CD4-positive, alpha-beta T cell (primary cell): ENCODE measurements at regions not wholly inside any gene's neighbourhood (a gene's known extent, or its start where the extent isn't known, plus 50 kb on each side); places are given as distances from the start of the nearest gene placed in this dataset.

Experiments used
- ATAC-seq: fragments of 200-7000 bp; cut with Tn5 transposase; one replicate; pipeline ENCODE4 v1.10.0; 2022; ENCODE audit warnings: mild to moderate bottlenecking; ENCODE audit not compliant: poor library complexity
- CTCF ChIA-PET: fragments of 350-600 bp; sonication (Branson Sonifier 250); formaldehyde crosslinking; loops from one replicate; lab custom pipeline; 2021; ENCODE audit warnings: antibody characterized with exemption, inconsistent platforms; lab: Charles Lee
- POLR2A ChIA-PET: fragments of 350-600 bp; sonication (Branson Sonifier 250); formaldehyde crosslinking; loops from one replicate; lab custom pipeline; 2021; ENCODE audit warnings: antibody characterized with exemption, inconsistent platforms; lab: Charles Lee
- DNase-seq, 14 experiments: peaks; one replicate each; pipeline ENCODE4 v3.0.0-alpha.2; 2013 to 2020; ENCODE audit warnings: mixed read lengths in 2 of 14
- H3K27ac ChIP-seq, 2 donors: one replicate each; pipeline versions ENCODE4 v1.5.1 to v1.7.0; 2013; ENCODE audit warnings: low read length in 2 of 2, low read depth in 1 of 2, mild to moderate bottlenecking in 1 of 2
- H3K27me3 ChIP-seq, 2 experiments: 1 replicate in 1 of 2; 2 replicates in 1 of 2; pipeline versions ENCODE4 v1.6.1 to v1.7.0; 2013; ENCODE audit warnings: low read length in 2 of 2, control low read depth in 1 of 2, mild to moderate bottlenecking in 1 of 2, moderate library complexity in 1 of 2; ENCODE audit not compliant: insufficient read depth in 2 of 2, control insufficient read depth in 1 of 2
- H3K36me3 ChIP-seq: one replicate; pipeline ENCODE4 v1.6.1; 2013; ENCODE audit warnings: low read length, control low read depth; ENCODE audit not compliant: insufficient read depth
- H3K4me1 ChIP-seq: one replicate; pipeline ENCODE4 v1.6.1; 2013; ENCODE audit warnings: low read length, control low read depth; ENCODE audit not compliant: insufficient read depth
- H3K4me3 ChIP-seq: one replicate; pipeline ENCODE4 v1.5.1; 2013; ENCODE audit warnings: mild to moderate bottlenecking, low read length, moderate library complexity
- H3K9me3 ChIP-seq, 2 experiments: 1 replicate in 1 of 2; 2 replicates in 1 of 2; pipeline versions ENCODE4 v1.6.1 to v1.7.0; 2013; ENCODE audit warnings: low read length in 2 of 2, mild to moderate bottlenecking in 2 of 2, control low read depth in 1 of 2, moderate library complexity in 1 of 2; ENCODE audit not compliant: control insufficient read depth in 1 of 2, insufficient read depth in 1 of 2
- H3K27ac Mint-ChIP-seq: one replicate; pipeline ENCODE4 v1.8.0; 2020; ENCODE audit warnings: mixed read lengths
- H3K27me3 Mint-ChIP-seq: one replicate; pipeline ENCODE4 v1.8.0; 2021; ENCODE audit warnings: mixed read lengths
- H3K36me3 Mint-ChIP-seq: one replicate; pipeline ENCODE4 v1.8.0; 2021; ENCODE audit warnings: low read depth, mixed read lengths
- H3K4me1 Mint-ChIP-seq: one replicate; pipeline ENCODE4 v1.8.0; 2021; ENCODE audit warnings: low read depth, mixed read lengths
- H3K4me3 Mint-ChIP-seq: one replicate; pipeline ENCODE4 v1.8.0; 2020; ENCODE audit warnings: mild to moderate bottlenecking, mixed read lengths
- H3K9me3 Mint-ChIP-seq: one replicate; pipeline ENCODE4 v1.8.0; 2020; ENCODE audit warnings: mixed read lengths
- intact Hi-C, 2 experiments: fragments of 100-400 bp; cut with DNase I in 1 of 2; cut with micrococcal nuclease in 1 of 2; formaldehyde crosslinking; loops; one replicate each; pipeline versions ENCODE4 v1.15.1 to v1.9.0; 2023 to 2025; cut with DNase I, micrococcal nuclease
- TF ChIP-seq, protein P1 (sequence below): fragments of 200-600 bp; IDR thresholded peaks from one replicate; pipeline ENCODE4 v1.8.0; 2022; ENCODE audit warnings: antibody characterized with exemption, mild to moderate bottlenecking

DNA sequence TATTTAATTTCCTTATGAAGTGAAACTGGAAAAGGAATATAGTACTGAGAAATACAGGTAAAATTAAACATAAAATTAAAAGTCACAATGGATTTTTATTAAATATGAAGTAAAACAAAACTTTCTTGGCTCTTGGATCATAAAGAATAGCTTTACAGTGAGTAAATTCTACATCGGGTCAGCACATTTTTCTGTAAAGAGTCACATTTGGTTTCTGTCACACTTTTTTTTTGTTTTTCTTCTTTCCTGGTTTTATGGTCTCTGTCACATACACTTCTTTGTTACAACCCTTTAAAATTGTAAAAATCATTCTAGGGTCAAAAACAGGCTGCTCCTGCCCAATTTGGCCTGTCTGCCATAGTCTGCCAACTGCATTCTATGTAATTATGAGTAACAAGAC lies 254.4 kb upstream of the POU3F2 start:
- H3K27ac Mint-ChIP-seq = no peak overlapping the region
- no peaks in the 10 kb centered on the region for H3K36me3 ChIP-seq
- TF ChIP-seq, protein P1, sequence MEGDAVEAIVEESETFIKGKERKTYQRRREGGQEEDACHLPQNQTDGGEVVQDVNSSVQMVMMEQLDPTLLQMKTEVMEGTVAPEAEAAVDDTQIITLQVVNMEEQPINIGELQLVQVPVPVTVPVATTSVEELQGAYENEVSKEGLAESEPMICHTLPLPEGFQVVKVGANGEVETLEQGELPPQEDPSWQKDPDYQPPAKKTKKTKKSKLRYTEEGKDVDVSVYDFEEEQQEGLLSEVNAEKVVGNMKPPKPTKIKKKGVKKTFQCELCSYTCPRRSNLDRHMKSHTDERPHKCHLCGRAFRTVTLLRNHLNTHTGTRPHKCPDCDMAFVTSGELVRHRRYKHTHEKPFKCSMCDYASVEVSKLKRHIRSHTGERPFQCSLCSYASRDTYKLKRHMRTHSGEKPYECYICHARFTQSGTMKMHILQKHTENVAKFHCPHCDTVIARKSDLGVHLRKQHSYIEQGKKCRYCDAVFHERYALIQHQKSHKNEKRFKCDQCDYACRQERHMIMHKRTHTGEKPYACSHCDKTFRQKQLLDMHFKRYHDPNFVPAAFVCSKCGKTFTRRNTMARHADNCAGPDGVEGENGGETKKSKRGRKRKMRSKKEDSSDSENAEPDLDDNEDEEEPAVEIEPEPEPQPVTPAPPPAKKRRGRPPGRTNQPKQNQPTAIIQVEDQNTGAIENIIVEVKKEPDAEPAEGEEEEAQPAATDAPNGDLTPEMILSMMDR = no peak
- H3K4me3 ChIP-seq = no peak overlapping the region
- ATAC-seq (no peak), DNase-seq (no peak)
- H3K36me3 Mint-ChIP-seq = no peaks in the 10 kb centered on the region
- POLR2A ChIA-PET = no interaction called here
- no peak overlapping the region for H3K27ac ChIP-seq
- intact Hi-C loops = no loop called here
- no peaks in the 10 kb centered on the region for H3K4me1 Mint-ChIP-seq
- CTCF ChIA-PET = no interaction called here
- no peaks in the 10 kb centered on the region for H3K27me3 ChIP-seq
- H3K9me3 ChIP-seq = no peaks in the 10 kb centered on the region
- H3K4me3 Mint-ChIP-seq = no peak overlapping the region
- H3K4me1 ChIP-seq = no peaks in the 10 kb centered on the region
- H3K9me3 Mint-ChIP-seq = no peaks in the 10 kb centered on the region
- H3K27me3 Mint-ChIP-seq = peaks cover 8% of the 10 kb centered on the region

DNA sequence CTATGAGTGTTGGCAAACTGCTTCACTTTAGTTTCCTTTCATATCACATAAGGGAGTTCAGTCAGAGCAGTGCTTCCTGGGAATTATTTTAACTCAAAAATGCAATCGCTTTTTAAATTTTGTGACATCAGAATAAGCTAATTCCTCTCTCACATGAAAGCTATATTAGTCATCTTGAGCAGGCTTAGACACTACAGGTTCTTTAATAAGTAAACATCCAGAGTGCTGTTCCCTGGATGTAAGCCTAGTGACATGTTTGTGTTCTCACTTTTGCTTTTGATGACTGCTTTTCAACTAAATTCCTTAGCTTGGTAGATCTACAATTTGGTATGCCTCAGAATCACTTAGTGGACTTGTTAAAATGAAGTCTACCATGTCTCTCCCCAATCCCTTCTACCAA lies 252.7 kb upstream of the POU3F2 start:
- Mint-ChIP-seq H3K27ac (no peak overlapping the region), H3K4me1 (no peaks in the 10 kb centered on the region), H3K27me3 (peaks cover 16% of the 10 kb centered on the region), H3K36me3 (no peaks in the 10 kb centered on the region), H3K4me3 (no peak overlapping the region), H3K9me3 (no peaks in the 10 kb centered on the region)
- POLR2A ChIA-PET = no interaction called here
- Histone ChIP-seq H3K4me1 (no peaks in the 10 kb centered on the region), H3K36me3 (no peaks in the 10 kb centered on the region), H3K4me3 (no peak overlapping the region), H3K9me3 (no peaks in the 10 kb centered on the region), H3K27ac (no peak overlapping the region), H3K27me3 (no peaks in the 10 kb centered on the region)
- no peak for ATAC-seq
- CTCF ChIA-PET = no interaction called here
- TF ChIP-seq, protein P1 = no peak
- DNase-seq = no peak
- intact Hi-C loops = no loop called here

DNA sequence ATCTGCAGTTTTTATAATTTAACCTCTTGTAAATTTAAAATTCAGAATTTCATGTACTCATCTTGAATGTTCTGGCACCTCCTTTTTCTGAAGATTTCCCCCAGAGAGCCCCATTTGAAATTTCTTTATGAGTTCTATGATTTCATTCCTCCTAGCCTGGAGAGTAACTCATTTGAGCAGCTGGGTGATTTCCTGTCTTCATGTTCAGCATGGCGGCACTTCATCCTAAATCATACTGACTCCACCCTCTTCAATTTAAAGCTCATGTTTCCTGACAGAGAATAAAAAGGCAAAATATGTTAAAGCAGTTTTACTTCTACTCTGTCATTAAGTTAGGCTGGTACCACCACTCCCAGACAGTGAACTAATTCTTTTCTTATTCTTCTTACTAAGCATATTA lies 250.9 kb upstream of the POU3F2 start:
- DNase-seq = no peak
- H3K27me3 Mint-ChIP-seq = peaks cover 16% of the 10 kb centered on the region
- no peaks in the 10 kb centered on the region for H3K9me3 ChIP-seq
- POLR2A ChIA-PET = no interaction called here
- no peak overlapping the region for H3K27ac ChIP-seq
- no peak overlapping the region for H3K4me3 Mint-ChIP-seq
- no peaks in the 10 kb centered on the region for H3K36me3 Mint-ChIP-seq
- no peaks in the 10 kb centered on the region for H3K27me3 ChIP-seq
- no peaks in the 10 kb centered on the region for H3K4me1 Mint-ChIP-seq
- H3K4me3 ChIP-seq = no peak overlapping the region
- H3K9me3 Mint-ChIP-seq = no peaks in the 10 kb centered on the region
- ATAC-seq = no peak
- no peaks in the 10 kb centered on the region for H3K36me3 ChIP-seq
- intact Hi-C loops = no loop called here
- CTCF ChIA-PET = no interaction called here
- TF ChIP-seq, protein P1 = no peak
- no peaks in the 10 kb centered on the region for H3K4me1 ChIP-seq
- no peak overlapping the region for H3K27ac Mint-ChIP-seq
